GM12873 (cell line): ENCODE measurements at regions not wholly inside any gene's neighbourhood (a gene's known extent, or its start where the extent isn't known, plus 50 kb on each side); places are given as distances from the start of the nearest gene placed in this dataset.

Experiments used
- TF ChIP-seq, protein P1 (sequence below): IDR thresholded peaks from 2 replicates; pipeline ENCODE4 v1.5.1; 2012; ENCODE audit warnings: low read depth, mild to moderate bottlenecking, moderate library complexity, low read length, control low read depth; ENCODE audit not compliant: insufficient read depth; ENCODE audit errors: missing control alignments

- TF ChIP-seq, protein P1, sequence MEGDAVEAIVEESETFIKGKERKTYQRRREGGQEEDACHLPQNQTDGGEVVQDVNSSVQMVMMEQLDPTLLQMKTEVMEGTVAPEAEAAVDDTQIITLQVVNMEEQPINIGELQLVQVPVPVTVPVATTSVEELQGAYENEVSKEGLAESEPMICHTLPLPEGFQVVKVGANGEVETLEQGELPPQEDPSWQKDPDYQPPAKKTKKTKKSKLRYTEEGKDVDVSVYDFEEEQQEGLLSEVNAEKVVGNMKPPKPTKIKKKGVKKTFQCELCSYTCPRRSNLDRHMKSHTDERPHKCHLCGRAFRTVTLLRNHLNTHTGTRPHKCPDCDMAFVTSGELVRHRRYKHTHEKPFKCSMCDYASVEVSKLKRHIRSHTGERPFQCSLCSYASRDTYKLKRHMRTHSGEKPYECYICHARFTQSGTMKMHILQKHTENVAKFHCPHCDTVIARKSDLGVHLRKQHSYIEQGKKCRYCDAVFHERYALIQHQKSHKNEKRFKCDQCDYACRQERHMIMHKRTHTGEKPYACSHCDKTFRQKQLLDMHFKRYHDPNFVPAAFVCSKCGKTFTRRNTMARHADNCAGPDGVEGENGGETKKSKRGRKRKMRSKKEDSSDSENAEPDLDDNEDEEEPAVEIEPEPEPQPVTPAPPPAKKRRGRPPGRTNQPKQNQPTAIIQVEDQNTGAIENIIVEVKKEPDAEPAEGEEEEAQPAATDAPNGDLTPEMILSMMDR, result no peak
Measured at GRCh38 chr5:52134013-52134650, 653.6 kb upstream of the ITGA1 start.

DNA sequence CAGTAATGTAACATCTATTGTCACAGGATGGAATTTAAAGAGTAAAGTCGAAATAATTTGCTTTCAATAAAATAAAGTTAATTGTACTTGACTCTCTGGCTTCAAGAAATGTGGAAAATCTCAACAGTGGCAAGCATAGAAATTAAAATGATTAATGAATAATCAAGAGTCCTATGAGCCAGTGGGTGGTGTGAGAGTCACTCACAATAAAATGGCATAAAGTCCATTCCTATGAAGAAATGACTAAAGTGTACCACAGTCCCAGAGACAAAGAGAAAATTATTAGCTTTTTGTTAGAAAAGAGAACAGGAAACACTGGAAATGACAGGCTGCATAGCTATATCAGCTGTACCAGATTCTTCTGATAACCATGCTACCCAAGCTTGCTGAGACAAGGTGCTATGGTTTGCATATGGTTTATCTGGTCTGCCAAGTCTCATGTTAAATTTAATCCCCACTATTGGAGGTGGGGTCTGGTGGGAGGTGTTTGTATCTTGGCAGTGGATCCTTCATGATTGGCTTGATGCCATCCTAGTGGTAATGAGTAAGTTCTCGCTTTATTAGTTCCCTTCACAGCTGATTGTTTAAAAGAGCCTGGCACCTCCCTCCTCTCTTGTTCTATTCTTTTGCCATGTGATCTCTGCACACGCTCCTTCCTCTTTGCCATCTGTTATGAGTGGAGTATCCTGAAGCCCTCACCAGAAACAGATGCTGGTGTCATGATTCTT is 647.7 kb upstream of the ITGA1 start:
- TF ChIP-seq, protein P1, result no peak

DNA sequence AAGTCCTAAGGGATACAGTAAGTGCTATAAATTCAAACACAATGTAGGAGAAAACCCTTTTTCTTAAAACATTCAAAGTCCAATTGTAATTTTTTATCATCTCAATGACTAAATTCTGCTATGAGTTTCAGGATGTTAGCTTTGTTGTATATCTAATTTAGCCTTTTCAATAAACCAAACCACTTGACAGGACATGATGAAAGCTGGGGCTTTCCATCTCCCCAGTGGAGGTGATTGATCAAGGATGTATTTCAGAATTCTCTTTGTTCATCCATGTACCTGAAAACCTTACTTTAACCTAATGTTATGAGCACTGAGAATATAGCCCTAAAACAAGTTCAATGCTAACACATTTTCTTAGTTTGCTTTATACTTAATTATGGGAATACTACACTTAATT is 639.0 kb upstream of the ITGA1 start:
- TF ChIP-seq, protein P1, result no peak

- TF ChIP-seq, protein P1, result no peak
Measured at GRCh38 chr5:52150501-52150900, 637.2 kb upstream of the ITGA1 start.

DNA sequence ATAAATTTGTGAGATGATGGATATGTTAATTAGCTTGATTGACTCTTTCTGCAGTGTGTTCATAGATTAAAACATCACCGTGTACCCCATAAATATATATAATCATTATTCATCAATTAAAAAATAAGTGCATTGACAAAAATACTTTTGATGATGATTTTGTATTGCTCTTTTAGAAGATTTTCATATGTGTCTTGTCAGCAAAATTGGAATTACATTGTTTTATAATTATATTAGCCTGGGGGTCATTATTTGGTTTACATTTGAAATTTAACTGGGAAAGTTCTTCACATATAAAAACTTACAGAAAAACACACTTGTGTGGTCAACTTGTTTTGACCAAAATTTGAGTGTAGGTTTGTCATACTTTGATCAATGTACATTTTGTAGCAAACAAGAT is 614.6 kb upstream of the ITGA1 start:
- TF ChIP-seq, protein P1, result no peak

DNA sequence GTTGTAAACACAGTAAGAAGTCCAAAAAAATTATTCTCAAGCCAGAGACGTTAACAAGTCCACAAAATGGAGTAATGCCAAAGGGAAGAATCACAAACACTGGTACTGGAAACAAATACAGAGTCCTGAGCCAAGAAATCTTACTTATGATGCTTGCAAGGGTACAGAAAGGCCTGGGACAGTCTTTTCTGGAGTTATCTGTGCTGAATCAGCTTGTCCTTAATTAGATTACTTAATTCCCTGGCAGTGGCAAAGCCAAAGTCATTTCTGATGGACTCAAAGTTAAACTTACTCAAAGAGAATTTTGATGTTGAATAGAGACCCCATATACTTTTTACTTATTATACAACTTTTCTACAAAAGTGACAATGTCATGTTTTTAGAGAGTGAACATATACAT is 610.5 kb upstream of the ITGA1 start:
- TF ChIP-seq, protein P1, result no peak

DNA sequence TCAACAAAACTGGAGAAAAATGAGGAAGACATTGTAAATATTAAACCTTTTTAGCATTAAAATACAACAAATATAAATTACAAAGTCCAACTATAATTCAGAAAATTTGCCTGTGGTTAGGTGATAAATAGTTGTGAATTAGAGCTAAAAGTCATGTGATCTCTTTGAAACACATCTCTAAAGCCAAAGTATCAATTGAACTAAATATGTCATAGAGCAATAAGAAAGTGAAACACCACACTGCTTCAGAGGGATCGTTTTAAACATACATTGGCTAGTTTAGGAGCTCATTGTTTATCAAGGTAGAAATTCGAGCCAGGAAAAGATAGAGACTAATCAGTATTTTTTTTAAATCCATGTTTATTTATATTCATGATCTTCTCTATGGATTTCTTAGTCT is 606.3 kb upstream of the ITGA1 start:
- TF ChIP-seq, protein P1, result no peak
